KMS-11 (cell line): ENCODE measurements at regions not wholly inside any gene's neighbourhood (a gene's known extent, or its start where the extent isn't known, plus 50 kb on each side); places are given as distances from the start of the nearest gene placed in this dataset.

ENCODE experiments used
- H2AFZ ChIP-seq: fragments of 200-600 bp; sonication (generic); 2 replicates; pipeline ENCODE4 v1.6.1; 2016; ENCODE audit warnings: antibody characterized with exemption, mixed run types, low read depth
- H3K27ac ChIP-seq: fragments of 200-600 bp; sonication (generic); 2 replicates; pipeline ENCODE4 v1.6.1; 2016; ENCODE audit warnings: mild to moderate bottlenecking, mixed run types
- H3K27me3 ChIP-seq: fragments of 200-600 bp; sonication (generic); 2 replicates; pipeline ENCODE4 v1.6.1; 2017; ENCODE audit warnings: mild to moderate bottlenecking, low read depth, mixed run types, moderate library complexity; ENCODE audit not compliant: insufficient read depth
- H3K36me3 ChIP-seq: fragments of 200-600 bp; sonication (generic); 2 replicates; pipeline ENCODE4 v1.6.1; 2017; ENCODE audit warnings: mild to moderate bottlenecking, mixed run types; ENCODE audit not compliant: insufficient read depth
- H3K4me1 ChIP-seq: fragments of 200-600 bp; sonication (generic); 2 replicates; pipeline ENCODE4 v1.6.1; 2016; ENCODE audit warnings: mild to moderate bottlenecking, low read depth, mixed run types; ENCODE audit not compliant: poor library complexity, severe bottlenecking
- H3K4me2 ChIP-seq: fragments of 200-600 bp; sonication (generic); 2 replicates; pipeline ENCODE4 v1.7.0; 2016; ENCODE audit warnings: mild to moderate bottlenecking, mixed run types
- H3K4me3 ChIP-seq: fragments of 200-600 bp; sonication (generic); IDR thresholded peaks from 2 replicates; pipeline ENCODE4 v1.6.1; 2017; ENCODE audit warnings: low read depth, low read length, mixed read lengths; ENCODE audit not compliant: insufficient read depth
- H3K79me2 ChIP-seq: fragments of 200-600 bp; sonication (generic); 2 replicates; pipeline ENCODE4 v1.6.1; 2016; ENCODE audit warnings: low read depth, mixed run types; ENCODE audit not compliant: insufficient read depth
- H3K9ac ChIP-seq: fragments of 200-600 bp; sonication (generic); 2 replicates; pipeline ENCODE4 v1.6.1; 2016; ENCODE audit warnings: mild to moderate bottlenecking, mixed run types
- H4K20me1 ChIP-seq: fragments of 200-600 bp; sonication (generic); 2 replicates; pipeline ENCODE4 v1.6.1; 2016; ENCODE audit warnings: mild to moderate bottlenecking, mixed run types; ENCODE audit not compliant: insufficient read depth
- CTCF ChIP-seq: fragments of 200-600 bp; sonication (generic); conservative IDR thresholded peaks from 2 replicates; pipeline ENCODE4 v1.6.1; 2017; ENCODE audit warnings: low read depth, mild to moderate bottlenecking, antibody characterized with exemption, low read length, moderate library complexity, mixed read lengths

- Histone ChIP-seq H3K9ac (no peak overlapping the region), H3K4me1 (peaks cover 8% of the 10 kb centered on the region), H3K27ac (no peak overlapping the region), H4K20me1 (no peaks in the 10 kb centered on the region), H3K4me3 (no peak overlapping the region), H3K79me2 (no peaks in the 10 kb centered on the region), H3K27me3 (no peaks in the 10 kb centered on the region), H3K4me2 (no peak overlapping the region), H2AFZ (no peak overlapping the region), H3K36me3 (no peaks in the 10 kb centered on the region)
- TF ChIP-seq CTCF: no peak
These were observed 208.6 kb upstream of the RNF32 start for GRCh38 chr7:156432018-156432417.

- no peak overlapping the region for H3K27ac ChIP-seq
- TF ChIP-seq CTCF: no peak
- no peak overlapping the region for H2AFZ ChIP-seq
- no peak overlapping the region for H3K4me3 ChIP-seq
- H3K79me2 ChIP-seq: no peaks in the 10 kb centered on the region
- no peak overlapping the region for H3K9ac ChIP-seq
- H3K4me1 ChIP-seq: peaks cover 15% of the 10 kb centered on the region
- H4K20me1 ChIP-seq: no peaks in the 10 kb centered on the region
- no peaks in the 10 kb centered on the region for H3K27me3 ChIP-seq
- no peak overlapping the region; the same call in 1 of the 2 replicates for H3K4me2 ChIP-seq
- H3K36me3 ChIP-seq: no peaks in the 10 kb centered on the region
These were observed 210.5 kb upstream of the RNF32 start for GRCh38 chr7:156430109-156430508.

- Histone ChIP-seq H2AFZ (no peak overlapping the region), H3K27ac (no peak overlapping the region), H3K9ac (no peak overlapping the region), H3K79me2 (no peaks in the 10 kb centered on the region), H3K4me2 (peak overlapping the region; percentile 7; the same call in 1 of the 2 replicates), H3K36me3 (no peaks in the 10 kb centered on the region), H3K4me3 (no peak overlapping the region), H3K4me1 (peaks cover 21% of the 10 kb centered on the region), H3K27me3 (no peaks in the 10 kb centered on the region), H4K20me1 (no peaks in the 10 kb centered on the region)
- TF ChIP-seq CTCF: no peak
These were observed 211.1 kb upstream of the RNF32 start for GRCh38 chr7:156429514-156429913.

GRCh38 chr7:156423876-156424275 lies 216.7 kb upstream of the RNF32 start:
- Histone ChIP-seq H3K79me2 (no peaks in the 10 kb centered on the region), H2AFZ (no peak overlapping the region), H3K4me1 (peaks cover 18% of the 10 kb centered on the region), H3K36me3 (no peaks in the 10 kb centered on the region), H3K4me2 (no peak overlapping the region), H3K27me3 (no peaks in the 10 kb centered on the region), H4K20me1 (no peaks in the 10 kb centered on the region), H3K4me3 (no peak overlapping the region), H3K27ac (no peak overlapping the region), H3K9ac (no peak overlapping the region)
- TF ChIP-seq CTCF: no peak

GRCh38 chr7:156420496-156420895 lies 220.1 kb upstream of the RNF32 start:
- Histone ChIP-seq H3K4me3 (no peak overlapping the region), H3K27me3 (no peaks in the 10 kb centered on the region), H3K79me2 (no peaks in the 10 kb centered on the region), H3K4me1 (peaks cover 14% of the 10 kb centered on the region), H4K20me1 (no peaks in the 10 kb centered on the region), H3K9ac (no peak overlapping the region), H3K36me3 (no peaks in the 10 kb centered on the region), H3K27ac (no peak overlapping the region), H2AFZ (no peak overlapping the region), H3K4me2 (no peak overlapping the region)
- TF ChIP-seq CTCF: no peak
